Right kidney (tissue), 1 donor: ENCODE measurements at regions not wholly inside any gene's neighbourhood (a gene's known extent, or its start where the extent isn't known, plus 50 kb on each side); places are given as distances from the start of the nearest gene placed in this dataset.

ENCODE experiments used
- DNase-seq: peaks from one replicate; pipeline ENCODE4 v3.0.0-alpha.2; 2016

- no peak for DNase-seq
Observed at GRCh38 chr17:11077673-11078072, 163.3 kb upstream of the SHISA6 start.

GRCh38 chr17:11074451-11074850 lies 166.6 kb upstream of the SHISA6 start:
- DNase-seq = no peak

GRCh38 chr17:11056926-11057325 lies 184.1 kb upstream of the SHISA6 start:
- DNase-seq = no peak

- DNase-seq = no peak
Observed at GRCh38 chr17:11053846-11054245, 187.2 kb upstream of the SHISA6 start.

- DNase-seq = no peak
Observed at GRCh38 chr17:11049539-11049938, 191.5 kb upstream of the SHISA6 start.

GRCh38 chr17:11047228-11047627 lies 193.8 kb upstream of the SHISA6 start:
- no peak for DNase-seq

GRCh38 chr17:11039342-11039741 lies 201.5 kb upstream of the PIRT start:
- DNase-seq = no peak

DNA sequence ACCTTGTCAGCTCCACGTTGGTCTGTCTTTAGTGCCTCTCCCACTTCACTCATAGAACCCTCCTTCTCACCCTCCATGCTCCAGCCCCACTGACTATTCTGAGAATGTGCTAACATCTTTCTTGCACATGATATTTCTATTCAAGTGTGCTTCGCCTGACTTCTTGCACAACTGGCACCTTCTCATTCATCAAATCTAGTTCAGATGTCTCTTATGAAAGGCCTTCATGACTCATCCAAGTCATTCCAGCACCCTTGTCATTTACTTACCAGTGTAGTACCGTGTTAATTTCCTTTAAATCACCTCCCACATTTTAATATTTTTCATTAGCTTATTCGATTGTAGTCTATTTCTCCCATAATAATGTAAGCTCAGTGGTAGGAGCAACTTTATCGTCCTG lies 197.8 kb upstream of the PIRT start:
- no peak for DNase-seq

DNA sequence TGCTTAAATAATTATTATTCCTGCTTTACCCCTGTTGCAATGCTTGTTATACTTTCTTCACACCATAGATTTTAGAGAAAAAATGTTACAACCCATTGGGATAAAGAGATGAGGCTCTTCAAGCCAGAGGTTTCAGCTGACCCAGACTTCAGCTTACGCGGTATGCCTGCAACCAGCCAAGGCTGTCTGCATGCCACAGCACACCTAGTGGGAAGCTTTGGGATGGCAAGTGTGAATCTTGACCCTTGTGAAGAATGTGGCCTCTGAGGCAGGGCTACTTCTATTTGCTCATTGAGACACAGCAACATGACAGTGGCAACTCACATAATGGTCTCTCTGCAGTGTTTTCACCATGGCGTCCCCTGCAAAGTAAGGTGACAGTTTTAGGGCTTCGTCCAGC lies 193.9 kb upstream of the PIRT start:
- no peak for DNase-seq

DNA sequence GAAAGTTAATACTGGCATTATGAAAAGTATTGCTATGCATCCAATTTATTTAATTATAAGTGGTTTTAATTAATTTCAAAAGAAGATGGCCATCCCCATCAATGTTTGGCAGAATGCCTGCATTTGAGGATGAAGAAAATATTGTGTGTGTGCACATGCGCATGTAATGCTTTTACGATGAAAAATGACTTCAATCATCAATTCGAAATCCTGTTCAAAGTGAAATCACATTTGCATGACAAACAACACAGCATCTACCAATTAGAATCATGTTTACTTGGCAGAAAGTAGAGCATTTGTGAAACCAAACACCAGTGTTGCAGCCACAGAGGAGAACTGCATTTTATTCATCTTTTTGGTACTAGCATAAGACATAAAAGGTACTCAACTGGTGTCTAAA lies 191.9 kb upstream of the PIRT start:
- DNase-seq = no peak

GRCh38 chr17:11028349-11028748 lies 190.5 kb upstream of the PIRT start:
- DNase-seq = no peak

DNA sequence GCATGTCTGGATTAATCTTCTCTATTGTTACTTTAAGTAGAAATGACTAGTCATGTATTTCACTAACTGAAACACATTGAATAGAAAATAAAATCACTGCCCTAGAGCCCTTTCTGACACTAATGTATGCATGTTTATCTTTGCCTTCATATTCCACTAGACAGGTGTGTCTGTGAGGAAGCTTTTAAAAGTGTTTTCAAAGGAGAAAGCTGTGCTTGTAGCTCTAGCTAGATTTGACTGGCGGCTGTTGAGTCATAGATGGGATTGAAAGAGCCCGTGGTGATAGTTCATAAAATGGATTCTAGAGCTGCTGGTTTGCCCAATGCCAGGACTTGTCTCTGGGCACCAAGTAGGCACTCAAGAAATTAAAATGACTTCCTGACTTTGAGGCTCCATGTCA lies 189.0 kb upstream of the PIRT start:
- no peak for DNase-seq

DNA sequence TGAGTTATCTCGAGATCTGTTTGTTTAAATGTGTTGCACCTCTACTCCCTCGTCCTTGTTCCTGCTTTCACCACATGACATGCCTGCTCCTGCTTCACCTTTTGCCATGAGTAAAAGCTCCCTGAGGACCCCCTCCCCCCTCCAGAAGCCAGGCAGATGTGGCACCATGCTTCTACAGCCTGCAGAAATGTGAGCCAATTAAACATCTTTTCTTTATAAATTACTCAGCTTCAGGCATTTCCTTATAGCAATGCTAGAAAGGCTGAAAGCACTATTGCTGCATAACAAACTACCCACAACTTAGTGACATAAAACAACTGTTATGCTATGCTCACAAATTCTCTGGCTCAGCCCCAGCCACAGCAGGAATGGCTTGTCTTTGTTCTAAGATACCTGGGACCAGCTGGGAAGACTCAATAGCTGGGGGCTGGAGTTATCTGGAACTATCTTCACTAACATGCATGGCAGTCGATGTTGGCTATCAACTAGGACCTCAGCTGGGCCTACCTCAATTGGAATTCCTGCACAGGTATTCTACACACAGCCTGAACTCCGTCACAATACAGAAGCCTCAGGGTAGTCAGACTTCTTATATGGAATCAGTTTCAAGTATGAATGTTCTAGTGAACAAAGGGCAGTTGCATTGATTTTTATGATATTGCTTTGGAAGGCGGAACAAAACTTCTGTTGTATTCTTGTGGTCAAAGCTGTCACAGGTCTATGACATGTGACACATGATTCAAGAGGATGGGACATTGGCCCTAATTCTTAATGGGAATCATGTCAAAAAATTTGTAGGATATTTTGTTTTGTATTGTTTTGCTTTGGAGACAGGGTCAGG lies 186.0 kb upstream of the PIRT start:
- DNase-seq = no peak

DNA sequence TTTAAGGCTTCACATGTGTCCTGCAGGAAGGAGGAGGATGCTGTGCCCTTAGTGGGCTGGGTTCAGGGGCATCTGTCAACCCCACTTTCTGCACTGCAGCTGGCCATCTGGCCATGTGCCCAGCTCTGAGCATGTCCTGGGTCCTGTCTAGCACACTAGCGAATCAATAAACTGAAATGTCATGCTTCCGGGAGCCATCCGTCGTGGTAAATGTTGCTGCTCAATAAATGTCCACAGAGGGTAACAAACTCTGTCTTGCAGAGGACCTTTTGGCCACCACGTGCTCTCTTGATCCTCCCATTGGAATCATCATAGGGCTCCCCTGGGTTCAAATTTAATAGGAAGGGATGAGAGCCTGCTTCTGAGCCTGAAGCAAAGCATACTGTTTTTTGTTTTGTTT lies 168.6 kb upstream of the PIRT start:
- no peak for DNase-seq

GRCh38 chr17:11005940-11006339 lies 168.1 kb upstream of the PIRT start:
- DNase-seq = no peak

GRCh38 chr17:11002417-11002816 lies 164.5 kb upstream of the PIRT start:
- no peak for DNase-seq

DNA sequence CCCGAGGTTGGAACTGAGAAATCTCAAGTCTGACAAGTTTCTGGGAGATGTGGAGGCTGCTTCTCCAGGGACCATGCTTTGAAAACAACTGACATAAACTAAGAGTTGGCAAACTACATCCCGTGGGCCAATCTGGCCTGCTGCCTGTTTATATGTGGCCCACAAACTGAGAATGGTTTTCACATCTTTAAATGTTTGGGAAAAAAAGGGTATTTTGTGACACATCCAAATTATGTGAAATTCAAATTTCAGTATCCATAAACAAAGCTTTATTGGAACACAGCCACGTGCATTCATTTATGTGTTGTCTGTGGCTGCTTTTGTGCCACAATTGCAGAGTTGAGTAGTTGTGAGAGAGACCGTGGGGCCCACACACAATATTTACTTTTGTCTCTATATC lies 163.8 kb upstream of the PIRT start:
- DNase-seq = no peak

DNA sequence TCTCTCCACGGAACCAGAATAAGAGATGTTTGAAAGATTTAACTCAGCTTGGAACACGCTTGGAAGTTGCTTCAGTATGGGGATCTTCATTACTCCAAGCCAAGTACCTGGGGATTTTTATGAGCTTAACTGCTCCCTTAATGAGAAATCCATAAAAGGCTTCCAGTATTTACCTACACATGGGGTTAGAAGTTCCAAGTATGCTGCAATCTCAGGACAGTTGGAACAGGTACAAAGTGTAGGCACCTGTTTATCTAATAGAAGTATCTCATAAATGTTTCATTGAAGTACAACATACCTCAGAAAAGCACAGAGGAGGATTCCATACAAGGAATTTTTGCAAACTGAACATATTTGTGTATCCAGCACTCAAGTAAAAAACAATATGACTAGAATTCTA lies 161.6 kb upstream of the PIRT start:
- DNase-seq = no peak

DNA sequence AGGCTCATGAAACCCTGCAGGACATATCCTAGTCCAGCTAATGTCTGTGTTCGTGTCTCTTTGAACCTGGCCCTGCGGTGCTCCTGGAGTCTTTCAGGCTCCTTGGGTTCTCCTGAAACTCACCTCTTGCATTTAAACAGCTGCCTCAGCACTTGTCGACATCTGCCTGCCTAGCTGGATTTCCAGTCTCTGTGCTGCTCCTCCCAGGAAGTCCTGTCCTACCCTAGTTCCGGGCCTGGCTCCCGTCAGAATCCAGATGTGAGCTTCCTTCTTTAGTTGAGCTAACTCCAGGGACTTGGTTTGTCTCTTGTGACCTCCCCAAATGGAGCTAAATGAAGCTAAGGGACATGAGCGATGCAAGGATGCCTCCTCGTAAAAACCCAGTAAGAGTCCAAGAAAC lies 155.2 kb upstream of the PIRT start:
- DNase-seq = no peak

GRCh38 chr17:10992106-10992880 lies 154.4 kb upstream of the PIRT start:
- peak; percentile 12 for DNase-seq

DNA sequence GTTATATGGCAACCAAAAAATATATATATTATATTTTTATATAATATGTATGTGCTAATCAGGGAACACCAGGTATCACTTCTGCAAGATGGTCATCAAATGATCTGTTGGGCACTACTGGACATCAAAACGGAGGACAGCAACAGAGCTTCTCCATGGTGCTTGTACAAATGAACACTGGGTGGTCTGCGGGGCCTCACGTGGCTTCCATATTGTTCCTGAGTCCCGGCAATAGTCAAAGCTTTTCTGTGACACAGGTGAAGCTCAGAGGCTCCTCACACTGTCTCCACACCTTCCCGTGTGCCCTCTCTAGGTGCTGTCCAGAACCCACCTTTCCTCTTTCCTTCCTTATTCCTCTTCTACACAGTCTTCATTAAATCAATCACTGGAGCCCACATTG lies 149.9 kb upstream of the PIRT start:
- no peak for DNase-seq

DNA sequence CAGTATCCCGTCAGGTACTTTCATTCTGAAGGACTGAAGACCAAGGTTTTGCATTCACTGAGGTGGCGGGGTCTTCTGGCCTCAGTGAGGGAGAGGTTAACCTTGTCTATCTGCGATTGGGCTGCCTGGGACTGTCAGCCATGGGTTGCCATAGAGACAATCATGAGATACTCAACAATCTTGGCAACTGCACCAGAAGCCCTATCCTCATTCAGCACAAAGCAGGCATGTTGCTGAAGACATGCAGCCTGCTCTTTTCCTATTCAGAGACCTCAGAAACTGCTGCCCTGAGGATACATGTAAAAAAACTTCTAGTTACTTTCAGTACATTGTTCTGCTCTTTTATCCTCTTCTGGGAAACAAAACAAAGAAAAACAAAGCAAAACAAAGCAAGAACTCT lies 146.3 kb upstream of the PIRT start:
- DNase-seq = no peak

DNA sequence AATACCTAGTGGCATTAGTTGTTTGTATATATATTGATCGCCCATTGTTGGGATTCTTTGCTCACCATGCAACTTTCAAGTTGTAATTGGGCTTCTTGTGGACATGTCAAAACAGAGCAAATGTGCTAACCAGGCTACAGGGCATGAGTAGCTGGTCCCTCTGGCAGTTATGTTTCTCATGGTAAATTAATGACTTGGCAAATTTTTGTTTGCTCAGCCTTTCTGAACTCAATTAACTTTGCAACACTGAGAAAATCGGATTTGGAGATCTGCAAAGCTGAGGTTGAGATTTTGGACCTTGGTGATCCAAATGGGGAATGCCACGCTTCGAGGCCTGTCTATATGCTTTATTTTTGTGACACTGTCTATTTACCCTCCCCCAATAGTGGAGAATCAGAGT lies 138.5 kb upstream of the PIRT start:
- no peak for DNase-seq

DNA sequence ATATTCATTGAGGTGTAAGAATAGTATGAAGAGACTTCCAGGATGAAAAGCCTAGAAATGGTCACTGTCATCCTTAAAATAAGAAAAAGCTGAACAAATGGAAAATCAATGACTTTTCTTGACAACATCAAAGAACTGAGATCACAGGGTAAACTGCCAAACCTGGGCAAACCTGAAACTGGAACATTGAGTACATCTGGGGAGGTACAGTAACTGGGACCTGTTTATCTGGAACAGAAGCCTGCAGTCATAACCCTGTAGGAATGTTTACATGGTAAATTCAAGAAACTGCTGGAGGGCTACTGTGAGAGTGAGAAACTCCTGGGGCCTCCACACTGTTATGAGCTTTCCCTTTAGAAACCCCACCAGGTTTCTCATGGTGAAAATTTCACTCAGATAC lies 130.1 kb upstream of the PIRT start:
- no peak for DNase-seq
